Left hindlimb (tissue), 1 donor: ENCODE measurements at regions not wholly inside any gene's neighbourhood (a gene's known extent, or its start where the extent isn't known, plus 50 kb on each side); places are given as distances from the start of the nearest gene placed in this dataset.

Source experiments
- DNase-seq: peaks from one replicate; pipeline ENCODE4 v3.0.0-alpha.2; 2018

DNA sequence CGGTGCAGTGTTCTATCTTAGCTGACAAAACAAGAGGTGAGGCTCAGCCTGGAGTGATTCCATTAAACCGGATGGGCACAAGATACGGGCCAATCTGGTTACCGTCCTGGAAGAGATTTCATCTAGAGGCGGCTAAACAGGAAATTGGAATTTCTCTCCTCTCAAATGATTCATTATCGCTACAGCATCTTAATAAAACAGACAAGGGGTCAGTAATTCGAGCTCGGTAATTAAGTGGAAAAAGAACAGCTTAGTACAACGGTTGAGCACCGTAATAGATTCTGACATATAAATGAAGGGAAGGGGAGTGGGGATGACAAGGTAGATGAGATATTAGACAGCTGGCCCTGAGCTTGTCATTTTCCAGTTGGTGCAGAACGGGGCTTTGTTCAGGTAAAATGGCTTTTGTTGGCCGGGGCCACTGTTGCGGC lies 137.2 kb downstream of the EDN3 start:
- no peak for DNase-seq

DNA sequence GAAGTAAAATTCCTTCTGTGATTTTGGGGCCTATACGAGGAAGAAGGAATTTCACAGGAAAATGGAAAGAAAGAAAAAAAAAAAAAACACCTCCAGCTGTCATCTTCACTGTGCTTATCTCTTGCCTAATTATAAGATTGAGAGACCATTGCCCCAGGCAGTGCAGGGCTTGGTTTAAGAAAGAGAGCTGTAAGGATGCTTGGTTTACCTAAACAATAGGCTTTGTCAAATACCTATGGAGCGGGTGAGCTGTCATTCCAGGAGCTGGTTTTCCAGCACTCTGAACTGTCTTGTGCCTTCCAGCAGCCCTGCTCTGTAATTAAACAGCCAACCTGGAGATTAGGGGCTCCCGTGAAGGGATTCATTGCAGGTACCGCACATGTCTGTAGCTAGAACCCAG lies 137.8 kb downstream of the EDN3 start:
- no peak for DNase-seq

DNA sequence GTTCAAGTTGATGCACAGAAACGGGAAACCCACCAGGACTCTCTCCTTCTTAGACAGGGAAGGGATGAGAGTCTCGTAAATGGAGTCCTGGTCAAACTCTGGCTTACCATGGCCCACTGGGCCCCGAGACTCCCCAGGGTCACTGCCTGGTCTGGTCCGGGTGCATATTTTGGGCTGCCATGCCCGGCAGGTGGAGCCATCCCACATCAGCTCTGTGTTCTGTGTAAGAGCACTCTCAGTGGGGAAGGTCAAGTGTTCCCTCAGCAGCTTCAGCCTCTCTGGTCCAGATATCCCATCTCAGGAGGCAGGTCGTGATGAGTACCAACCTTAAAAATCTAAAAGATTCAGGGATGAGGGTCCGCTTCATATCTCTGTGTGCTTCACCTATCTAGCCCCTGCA lies 138.8 kb downstream of the EDN3 start:
- DNase-seq = no peak

DNA sequence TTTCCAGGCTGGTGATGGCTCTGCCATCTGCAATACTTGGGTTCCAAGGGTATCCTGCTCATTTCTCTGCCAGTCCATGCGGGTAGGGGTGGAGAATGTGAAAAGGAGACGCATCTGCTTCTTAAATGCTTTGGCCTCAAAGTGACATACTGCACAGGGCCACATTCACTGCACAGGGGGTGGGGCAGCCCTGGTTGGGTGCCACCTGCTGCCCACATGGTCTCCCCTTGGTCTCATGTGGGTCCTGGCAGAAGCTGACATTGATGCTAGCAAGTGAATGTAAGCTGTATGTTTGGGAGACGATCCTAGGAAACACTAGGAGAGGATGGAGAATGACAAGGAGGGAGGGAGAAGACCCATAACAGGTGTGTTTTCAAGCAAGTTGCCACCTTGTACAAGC lies 140.9 kb downstream of the EDN3 start:
- DNase-seq = no peak

DNA sequence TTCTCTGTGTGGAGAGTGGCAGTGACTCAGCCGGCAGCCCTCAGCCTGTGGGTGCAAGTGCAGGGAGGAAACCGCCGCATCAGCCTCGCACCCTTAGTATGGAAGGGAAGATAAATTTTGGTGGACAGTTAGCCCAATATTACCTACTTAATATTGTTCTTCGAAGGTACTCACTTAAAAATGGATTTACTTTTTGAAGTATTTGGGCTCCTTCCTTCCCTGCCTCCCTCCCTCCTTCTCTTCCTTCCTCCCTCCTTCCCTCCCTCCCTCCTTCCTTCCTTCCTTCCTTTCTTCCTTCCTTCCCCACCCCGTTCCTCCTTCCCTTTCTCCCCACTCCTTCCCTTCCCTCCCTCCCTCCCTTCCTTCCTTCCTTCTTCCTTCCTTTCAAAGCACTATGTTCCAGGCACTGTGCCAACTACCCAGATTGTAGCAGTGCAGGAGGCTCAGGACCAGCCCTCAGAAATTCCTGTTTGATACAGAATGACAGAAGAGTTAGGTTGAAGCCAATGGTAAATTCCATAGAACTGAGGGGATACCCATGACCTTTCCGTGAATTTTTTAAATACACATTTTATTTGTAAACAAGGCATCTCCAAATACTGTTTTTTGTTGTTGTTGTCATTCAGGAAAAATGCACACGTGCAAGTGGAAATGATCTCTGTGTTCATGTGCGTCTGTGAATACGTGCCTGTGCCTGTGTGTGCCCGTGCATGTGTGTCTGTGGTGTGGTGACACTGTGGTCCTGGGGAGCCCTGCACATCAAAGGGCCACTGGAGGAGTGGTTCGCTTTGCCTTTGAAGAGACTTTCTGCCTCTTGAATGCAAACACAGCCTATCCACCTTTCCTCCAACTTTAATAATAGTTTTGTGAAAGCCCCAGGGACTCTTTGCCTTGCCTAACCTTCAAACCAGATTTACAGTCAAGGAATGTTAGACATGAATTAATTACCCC lies 141.7 kb downstream of the EDN3 start:
- DNase-seq = no peak

DNA sequence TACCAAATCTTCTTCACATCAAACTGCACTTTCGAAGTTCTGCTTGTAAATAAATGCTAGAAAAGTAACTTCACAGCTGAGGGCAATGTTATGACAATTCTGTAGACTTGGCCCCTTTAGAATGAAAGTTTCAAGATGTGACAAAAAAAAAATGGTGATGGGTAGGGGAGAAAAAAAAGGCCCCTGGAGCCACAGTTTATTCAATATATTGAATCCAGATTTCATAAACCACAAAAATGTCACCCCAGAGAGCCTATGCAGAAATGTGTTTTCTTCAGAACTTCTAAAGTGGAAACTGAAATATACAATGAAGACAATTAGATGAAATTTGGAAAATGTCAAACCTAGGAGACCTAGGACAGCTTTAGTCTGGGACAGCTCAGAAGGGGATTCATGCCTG lies 143.1 kb downstream of the EDN3 start:
- no peak for DNase-seq

DNA sequence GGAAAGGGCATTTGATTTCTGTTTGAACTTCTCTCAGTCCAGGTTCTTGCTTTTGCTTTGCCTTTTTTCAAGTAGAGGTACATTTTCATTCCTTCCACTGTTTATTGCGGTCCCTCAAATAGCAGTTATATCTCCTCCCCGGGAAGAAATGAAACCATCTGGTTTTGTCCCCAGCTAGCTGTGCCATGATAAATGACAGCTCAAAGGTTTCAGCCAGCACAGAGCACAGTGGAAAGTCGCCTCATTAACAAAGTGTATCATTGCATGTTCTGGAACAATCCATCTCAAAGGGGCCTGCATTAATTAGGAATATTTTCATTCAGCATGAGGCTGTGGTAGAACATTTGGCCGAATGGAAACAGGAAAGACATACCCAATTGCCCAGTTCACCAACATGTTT lies 146.0 kb downstream of the EDN3 start:
- no peak for DNase-seq

DNA sequence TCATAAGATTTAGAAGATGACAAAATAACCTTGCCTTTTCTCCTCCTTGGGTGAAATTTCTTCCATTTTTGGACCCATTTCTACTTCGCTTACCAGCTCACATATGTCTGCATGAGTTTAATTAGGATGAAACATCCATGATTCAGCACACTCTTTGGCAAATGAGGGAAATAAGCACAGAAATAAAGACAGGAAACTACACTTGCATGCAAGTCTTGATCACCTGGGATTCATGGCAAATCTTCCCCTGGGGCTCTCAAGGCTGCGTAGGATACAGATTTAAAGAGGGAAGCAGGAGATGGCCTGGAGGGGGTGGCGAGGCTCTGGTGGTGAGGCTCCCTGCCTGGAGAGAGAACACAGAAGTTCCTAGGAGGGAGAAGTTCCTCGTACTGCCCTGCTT lies 147.8 kb downstream of the EDN3 start:
- no peak for DNase-seq

DNA sequence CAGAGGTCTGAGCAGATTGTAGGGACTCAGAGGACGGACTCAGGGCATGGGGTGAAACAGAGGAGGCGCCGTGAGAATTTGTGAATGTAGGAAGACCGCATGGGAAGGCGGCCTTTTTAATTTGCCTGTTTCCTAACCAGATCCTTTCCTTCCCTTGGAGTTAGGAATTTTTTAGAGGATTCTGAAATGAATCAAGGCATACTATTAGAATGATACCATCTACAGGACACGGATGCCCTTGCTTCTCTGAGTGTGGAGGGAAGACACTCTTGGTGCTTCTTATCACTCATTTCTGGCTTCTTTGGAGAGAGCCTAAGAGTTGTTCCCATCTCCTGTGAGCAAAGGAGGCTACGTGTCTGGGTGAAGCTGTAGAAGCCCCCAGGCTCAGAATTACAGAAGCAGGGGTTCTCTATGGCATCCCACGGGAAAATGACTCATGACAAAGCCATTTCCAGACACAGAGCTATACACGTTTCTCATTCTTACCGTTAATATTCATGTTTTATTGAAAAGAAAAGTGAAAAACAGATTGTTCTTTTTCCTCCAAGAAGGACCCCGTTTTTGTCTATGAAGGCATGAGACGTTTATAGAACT lies 148.5 kb downstream of the EDN3 start:
- no peak for DNase-seq

DNA sequence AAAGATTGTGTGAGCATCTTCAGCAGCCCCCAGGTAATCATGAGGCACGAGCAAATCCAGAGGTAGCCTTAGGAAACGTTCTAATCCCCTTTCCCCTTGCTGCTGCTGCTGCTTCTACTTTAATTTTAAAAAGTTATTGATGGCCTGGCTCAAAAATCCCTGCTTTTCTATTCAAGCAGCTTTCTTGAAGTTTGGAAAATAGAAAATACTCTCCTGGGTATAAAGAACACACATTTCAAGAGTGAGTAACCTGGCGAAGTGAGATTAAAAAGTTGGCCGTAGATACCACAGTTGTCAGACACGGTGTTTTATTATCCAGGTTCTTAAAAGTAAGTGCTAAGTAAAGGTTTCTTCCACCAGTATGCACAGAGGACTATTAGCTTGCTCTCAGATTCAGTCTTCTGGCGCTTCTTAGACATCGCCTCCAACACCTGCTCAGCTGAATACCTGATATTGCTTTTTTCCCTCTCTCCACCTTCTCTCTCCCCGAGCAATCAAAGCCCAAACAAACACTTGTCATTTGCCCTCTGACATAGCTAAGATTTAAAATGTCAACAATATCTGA lies 150.7 kb downstream of the EDN3 start:
- no peak for DNase-seq

DNA sequence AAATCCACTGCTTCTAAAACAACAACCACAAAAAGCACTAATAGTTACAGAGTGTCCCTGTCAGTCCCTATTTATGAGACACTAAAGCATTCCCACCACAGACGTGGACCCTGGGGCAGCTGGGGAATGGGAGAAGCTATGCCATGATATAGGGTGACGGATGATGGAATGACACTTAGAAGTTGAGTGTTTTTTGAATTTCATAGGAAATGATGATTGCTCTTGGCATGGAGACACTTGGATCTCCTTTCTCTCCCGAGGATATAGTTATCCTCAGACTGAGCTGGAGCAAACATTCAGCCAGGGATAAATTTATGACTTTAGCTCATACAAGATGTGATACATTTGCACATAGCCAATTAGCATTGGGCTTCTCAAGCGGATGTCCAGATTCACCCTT lies 151.2 kb downstream of the EDN3 start:
- no peak for DNase-seq

DNA sequence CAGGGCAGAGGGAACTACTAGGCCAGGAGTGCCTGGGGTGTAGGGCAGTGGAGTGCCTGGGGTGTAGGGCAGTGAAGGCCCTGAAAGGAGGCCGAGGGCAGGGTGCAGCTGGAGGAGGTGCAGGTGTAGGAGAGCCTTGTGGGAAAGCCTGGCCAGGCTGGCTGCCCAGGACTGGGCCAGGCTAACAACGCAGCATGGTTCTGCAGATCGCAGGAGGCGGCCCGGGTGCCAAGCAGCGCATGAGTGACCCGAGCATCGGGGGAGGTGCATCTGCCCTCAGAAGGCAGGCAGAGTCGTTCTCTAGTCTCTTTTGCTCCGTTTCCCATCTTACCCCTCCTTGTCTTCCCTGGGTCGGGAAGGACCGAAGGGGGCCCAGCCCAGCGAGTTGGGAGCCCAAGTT lies 151.5 kb upstream of the PHACTR3 start:
- DNase-seq = no peak

DNA sequence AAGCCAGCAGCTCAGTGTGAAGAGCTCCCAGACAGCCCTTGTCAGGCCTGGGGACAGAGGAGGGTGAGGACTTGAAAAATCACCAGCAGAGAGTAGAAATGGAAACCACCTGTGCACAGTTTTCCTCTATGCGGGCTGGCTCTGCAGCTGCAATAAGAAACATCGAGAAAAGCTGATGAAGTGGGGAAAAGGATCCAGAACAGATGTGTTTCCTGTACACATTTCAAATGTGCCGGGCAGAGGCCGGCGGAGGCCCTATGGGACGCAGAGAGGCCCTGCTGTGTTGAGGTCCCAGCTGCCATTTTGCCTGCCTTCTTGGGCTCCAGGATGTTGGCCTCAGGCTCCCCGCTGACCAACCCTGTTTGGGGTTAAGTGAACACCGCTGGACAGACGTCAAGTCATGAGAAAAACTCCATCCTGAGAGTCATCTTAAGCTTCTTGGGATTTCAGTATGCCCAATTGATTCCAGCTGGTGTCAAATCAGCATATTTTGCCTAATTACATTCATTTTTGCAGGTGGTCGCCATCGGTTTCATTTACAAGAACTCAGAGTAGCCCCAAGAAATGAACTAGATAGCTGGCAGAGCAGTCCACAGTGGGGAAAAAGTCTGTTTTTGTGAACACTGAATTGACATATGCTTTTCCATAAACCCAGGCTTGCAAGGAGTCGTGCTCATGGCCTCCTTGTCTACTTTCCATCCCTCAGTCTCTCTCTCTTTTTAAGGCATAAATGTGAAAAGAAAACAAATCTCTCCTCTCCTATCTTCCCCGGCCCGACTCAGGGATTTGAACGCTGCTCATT lies 150.4 kb upstream of the PHACTR3 start:
- DNase-seq = peak; percentile 85

DNA sequence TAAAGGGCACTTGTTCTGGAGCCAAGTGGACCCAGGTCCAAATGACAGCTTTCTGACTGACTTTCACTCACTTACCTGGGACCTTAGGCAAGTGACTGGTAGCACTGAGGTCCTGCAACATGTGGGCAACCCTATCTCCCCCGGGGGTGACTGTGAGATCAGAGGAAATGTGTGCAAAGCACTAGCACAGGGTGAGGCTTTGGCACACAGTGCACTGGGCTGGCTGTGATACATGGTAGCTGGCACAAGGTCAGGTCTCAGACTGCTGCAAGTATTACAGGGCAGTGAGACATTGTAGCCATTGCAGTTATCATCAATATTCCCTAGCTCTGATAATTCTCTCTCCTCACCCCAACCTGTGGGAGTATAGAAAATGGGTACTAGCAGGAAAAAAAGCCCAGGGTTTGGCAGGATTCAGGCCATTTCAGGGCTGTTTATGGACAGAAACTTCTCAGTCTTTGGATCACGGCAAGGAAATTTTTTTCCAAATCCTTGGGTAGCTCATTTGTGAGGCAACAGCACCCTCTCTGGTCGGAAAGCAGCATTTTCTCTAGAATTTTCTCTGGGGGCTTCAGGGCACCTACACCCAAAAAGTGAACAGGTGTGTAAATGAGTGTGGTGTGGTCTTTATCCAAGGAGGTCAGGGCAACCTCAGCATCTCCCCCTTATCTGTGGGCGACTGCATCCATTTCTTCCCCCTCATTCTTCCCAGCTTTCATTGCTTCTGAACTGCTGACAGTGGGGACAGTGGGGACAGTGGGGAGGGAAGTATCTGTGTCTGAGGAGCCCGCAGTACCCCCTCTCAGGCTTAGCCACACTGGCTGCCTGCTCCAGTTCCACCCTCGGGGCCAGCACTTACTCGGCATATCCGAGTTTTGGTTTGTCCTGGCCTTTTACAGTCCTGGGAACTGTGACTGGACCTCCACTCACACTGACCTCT lies 148.7 kb upstream of the PHACTR3 start:
- peak; percentile 67 for DNase-seq

DNA sequence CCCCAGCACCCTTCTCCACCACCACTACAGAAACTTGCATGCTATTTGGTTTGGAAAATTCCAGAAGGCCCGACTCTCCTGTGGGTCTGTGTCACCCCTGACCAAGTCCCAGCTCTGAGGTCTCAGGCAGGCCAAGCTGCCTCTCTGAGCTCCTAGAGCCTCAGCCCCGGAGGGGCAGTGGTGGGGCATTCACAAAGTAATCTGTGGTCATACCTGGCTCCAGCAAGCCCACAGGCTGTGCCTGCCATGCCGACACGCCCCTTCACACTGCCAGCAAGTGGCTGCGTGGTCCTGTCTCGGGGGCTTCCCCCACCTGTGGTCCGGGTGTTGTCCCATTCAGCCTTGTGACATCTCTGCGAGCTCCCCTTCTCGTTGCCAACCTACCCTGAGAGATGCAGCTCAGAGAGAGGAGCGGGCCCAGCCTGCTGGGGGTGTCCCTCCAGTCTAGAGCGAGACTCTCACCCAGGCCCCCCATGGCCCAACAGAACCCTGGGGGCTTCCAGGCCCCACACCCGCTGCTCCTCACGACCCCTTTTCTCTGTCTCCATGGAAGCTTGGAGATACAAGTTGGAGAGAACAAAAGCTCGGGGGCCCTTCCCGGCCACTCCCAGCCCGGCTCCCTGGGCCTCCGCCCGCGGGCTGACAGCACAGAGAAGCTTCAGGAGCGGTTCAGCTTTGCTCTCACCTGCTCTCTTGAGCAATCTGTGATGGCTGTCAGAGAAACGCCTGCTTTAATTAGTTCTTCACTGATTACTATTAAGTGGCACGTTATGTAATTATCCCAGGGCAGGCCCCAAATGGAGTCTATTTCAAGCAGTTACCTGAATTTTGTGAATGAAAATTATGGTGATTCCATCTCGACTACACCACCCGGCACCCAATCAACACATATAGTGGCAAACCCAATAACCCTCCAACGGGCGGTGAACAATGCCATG lies 147.7 kb upstream of the PHACTR3 start:
- no peak for DNase-seq

DNA sequence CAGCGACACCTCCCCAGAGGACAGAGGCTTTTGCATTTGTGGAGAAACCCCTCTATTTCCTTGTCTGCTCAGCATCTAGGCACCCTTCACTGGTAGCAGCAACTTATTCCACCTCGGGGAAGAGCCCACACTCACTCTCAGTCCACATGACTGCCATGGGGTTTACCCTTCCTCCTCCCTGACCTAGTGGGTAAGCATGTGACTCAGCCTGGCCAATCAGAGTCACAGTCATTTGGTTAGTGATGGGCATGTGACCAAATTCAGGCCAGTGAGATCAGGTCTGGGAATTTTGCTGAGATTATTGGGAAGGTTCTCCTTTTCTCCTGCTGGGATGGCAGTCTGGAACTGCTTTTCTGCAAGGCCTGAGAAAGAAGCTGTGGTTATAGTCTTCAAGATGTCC lies 145.7 kb upstream of the PHACTR3 start:
- DNase-seq = no peak

DNA sequence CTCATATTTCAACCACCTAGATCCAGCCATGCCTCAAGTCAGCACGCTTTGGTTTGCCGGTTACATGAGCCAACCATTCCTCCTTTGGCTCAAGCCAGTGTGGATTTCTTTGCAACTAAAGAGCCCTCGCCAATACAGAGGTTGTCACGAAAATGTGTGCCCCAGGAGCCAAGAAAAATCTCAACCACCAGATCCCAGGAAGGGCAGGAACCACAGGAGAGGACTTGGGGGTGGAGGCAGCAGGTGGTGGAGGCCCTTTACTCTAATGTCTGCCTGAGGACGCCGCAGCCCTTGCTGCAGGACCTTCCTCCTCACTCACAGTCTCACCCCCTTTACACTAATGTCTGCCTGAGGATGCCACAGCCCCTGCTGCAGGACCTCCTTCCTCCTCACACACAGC lies 144.8 kb upstream of the PHACTR3 start:
- DNase-seq = no peak

DNA sequence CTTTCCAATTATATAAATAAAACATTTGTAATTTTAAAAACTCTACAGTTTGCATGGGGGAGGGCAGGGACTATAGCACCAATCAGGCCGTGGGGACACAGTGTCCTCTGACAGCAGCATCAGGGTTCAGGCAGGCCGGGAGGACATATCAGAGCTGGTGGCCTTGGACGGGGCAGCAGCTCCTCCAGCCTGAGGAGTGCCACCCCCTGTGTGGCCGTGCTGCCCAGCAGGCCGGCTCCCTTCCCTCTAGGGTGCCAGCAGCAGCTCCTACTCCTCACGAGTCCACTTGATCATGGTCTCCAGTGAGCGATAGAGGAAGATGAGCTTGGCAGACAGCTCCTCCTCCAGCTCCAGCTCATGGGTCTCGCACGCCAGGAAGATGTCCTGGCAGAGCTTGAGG lies 144.0 kb upstream of the PHACTR3 start:
- DNase-seq = no peak

DNA sequence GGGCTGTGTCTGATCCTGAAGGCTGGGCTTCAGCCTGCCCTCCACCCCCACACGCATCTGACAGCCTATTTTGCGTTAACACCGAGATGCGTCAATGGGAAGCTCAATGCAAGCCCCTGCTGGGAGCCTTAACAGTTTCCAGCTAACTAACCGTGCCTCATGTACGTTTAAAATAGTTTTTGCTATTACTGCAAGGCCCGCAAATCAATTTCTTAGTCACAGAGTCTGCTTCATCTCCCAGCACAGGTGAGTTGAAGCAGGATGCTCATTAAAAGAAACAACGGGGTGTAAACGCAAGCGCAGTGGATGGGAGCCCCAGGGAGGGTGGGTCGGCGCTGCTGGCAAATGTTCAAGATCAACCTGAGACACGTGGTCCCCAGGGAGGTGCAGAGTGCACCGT lies 142.8 kb upstream of the PHACTR3 start:
- DNase-seq = no peak

DNA sequence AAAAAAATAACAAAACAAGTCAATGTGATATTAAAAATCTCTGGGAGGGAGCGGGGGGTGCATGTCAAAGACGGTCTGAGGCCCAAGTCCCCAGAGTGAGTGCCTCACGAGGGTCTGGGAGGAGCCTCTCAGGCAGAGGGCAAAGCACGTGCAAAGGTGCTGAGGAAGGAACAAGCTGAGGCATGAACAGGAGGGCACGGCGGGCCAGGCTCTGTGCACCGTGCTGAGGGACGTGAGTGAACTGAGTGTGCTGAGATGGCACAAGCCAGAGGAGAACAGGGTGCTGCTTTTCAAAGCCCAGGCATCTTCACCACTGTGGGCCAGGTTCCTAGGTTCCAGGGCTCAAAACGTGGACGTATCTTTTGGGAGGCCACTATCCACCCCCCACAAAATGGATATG lies 142.1 kb upstream of the PHACTR3 start:
- no peak for DNase-seq

DNA sequence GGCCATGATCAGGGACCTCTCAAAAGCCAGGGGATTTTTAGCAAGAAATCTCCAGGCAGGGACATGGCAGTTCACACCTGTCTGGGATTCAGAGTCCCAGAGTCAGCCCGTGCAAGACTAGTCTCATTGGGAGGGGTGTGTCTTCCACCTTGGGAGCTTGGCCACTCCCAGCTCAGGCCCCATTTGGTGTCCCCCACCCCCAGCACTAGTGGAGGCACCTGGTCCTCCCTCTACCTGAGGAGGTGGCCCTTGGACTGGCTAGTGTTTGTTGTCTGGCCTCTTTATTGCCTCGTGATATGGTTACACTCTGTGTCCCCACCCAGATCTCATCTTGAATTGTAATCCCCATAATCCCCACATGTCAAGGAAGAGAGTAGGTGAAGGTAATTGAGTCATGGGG lies 140.8 kb upstream of the PHACTR3 start:
- no peak for DNase-seq
